GM23338 (cell line): ENCODE measurements at regions not wholly inside any gene's neighbourhood (a gene's known extent, or its start where the extent isn't known, plus 50 kb on each side); places are given as distances from the start of the nearest gene placed in this dataset.
"Not testable (repeated sequence)": the region's sequence is repeated elsewhere in the genome, so short reads cannot be mapped to it uniquely, and the experiment has no call there.

ENCODE experiments used
- ATAC-seq: fragments of 200-7000 bp; cut with Tn5 transposase; 3 replicates; pipeline ENCODE4 v1.9.1; 2020
- DNase-seq: peaks from one replicate; pipeline ENCODE4 v3.0.0-alpha.2; 2015; ENCODE audit warnings: low spot score
- H2AFZ ChIP-seq: fragments of 200-600 bp; sonication (generic); 2 replicates; pipeline ENCODE4 v1.8.0; 2016; ENCODE audit warnings: antibody characterized with exemption, mild to moderate bottlenecking, moderate library complexity
- H3F3A ChIP-seq: fragments of 200-600 bp; sonication (generic); replicated peaks from 2 replicates; pipeline ENCODE4 v1.8.0; 2017; ENCODE audit warnings: antibody characterized with exemption, mixed run types, low read depth
- H3K27ac ChIP-seq: fragments of 200-600 bp; sonication (generic); 2 replicates; pipeline ENCODE4 v1.6.1; 2016; ENCODE audit warnings: low read depth
- H3K27me3 ChIP-seq: fragments of 200-600 bp; sonication (generic); 2 replicates; pipeline ENCODE4 v1.8.0; 2016; ENCODE audit warnings: mild to moderate bottlenecking, mixed run types, moderate library complexity; ENCODE audit not compliant: insufficient read depth
- H3K36me3 ChIP-seq: fragments of 200-600 bp; sonication (generic); 2 replicates; pipeline ENCODE4 v1.8.0; 2016; ENCODE audit warnings: mild to moderate bottlenecking; ENCODE audit not compliant: insufficient read depth
- H3K4me1 ChIP-seq: fragments of 200-600 bp; sonication (generic); 2 replicates; pipeline ENCODE4 v1.8.0; 2016; ENCODE audit warnings: mild to moderate bottlenecking, moderate library complexity; ENCODE audit not compliant: insufficient read depth
- H3K4me2 ChIP-seq: fragments of 200-600 bp; sonication (generic); 2 replicates; pipeline ENCODE4 v1.7.1; 2017; ENCODE audit warnings: mixed run types
- H3K4me3 ChIP-seq: fragments of 200-600 bp; sonication (generic); 2 replicates; pipeline ENCODE4 v1.6.1; 2016; ENCODE audit warnings: mixed run types
- H3K79me2 ChIP-seq: fragments of 200-600 bp; sonication (generic); replicated peaks from 2 replicates; pipeline ENCODE4 v1.8.0; 2017; ENCODE audit warnings: mild to moderate bottlenecking; ENCODE audit not compliant: insufficient read depth
- H3K9me2 ChIP-seq: fragments of 200-600 bp; sonication (generic); 2 replicates; pipeline ENCODE4 v1.8.0; 2017; ENCODE audit not compliant: insufficient read depth
- H4K20me1 ChIP-seq: fragments of 200-600 bp; sonication (generic); replicated peaks from 2 replicates; pipeline ENCODE4 v1.8.0; 2017; ENCODE audit warnings: mild to moderate bottlenecking; ENCODE audit not compliant: insufficient read depth
- H3K27ac Mint-ChIP-seq: 2 replicates; pipeline ENCODE4 v1.8.0; 2020; ENCODE audit warnings: inconsistent platforms, mild to moderate bottlenecking, moderate library complexity, mixed read lengths
- H3K27me3 Mint-ChIP-seq: 3 replicates; pipeline ENCODE4 v1.8.0; 2022; ENCODE audit warnings: low read depth, mild to moderate bottlenecking, moderate library complexity, mixed read lengths, inconsistent platforms; ENCODE audit not compliant: insufficient read depth, poor library complexity
- H3K36me3 Mint-ChIP-seq: 3 replicates; pipeline ENCODE4 v1.8.0; 2021; ENCODE audit warnings: low read depth, mild to moderate bottlenecking, inconsistent platforms, moderate library complexity, mixed read lengths
- H3K4me1 Mint-ChIP-seq: 3 replicates; pipeline ENCODE4 v1.8.0; 2020; ENCODE audit warnings: mild to moderate bottlenecking, inconsistent platforms, mixed read lengths
- H3K4me3 Mint-ChIP-seq: 3 replicates; pipeline ENCODE4 v1.8.0; 2021; ENCODE audit warnings: moderate library complexity, mild to moderate bottlenecking, inconsistent platforms, mixed read lengths
- H3K9me3 Mint-ChIP-seq: 3 replicates; pipeline ENCODE4 v1.8.0; 2020; ENCODE audit warnings: moderate library complexity, mild to moderate bottlenecking, inconsistent platforms, mixed read lengths
- CREB1 ChIP-seq: fragments of 250-450 bp; sonication (Bioruptor Pico); IDR thresholded peaks from 2 replicates; pipeline ENCODE4 v1.5.0; 2020; ENCODE audit warnings: low read depth, mild to moderate bottlenecking, moderate library complexity
- EZH2 ChIP-seq: fragments of 200-600 bp; sonication (generic); IDR thresholded peaks from one replicate; pipeline ENCODE4 v1.8.0; 2017; ENCODE audit warnings: antibody characterized with exemption, mild to moderate bottlenecking, low read depth; ENCODE audit not compliant: unreplicated experiment
- JUNB ChIP-seq: IDR thresholded peaks from one replicate; pipeline ENCODE4 v1.6.1; 2016; ENCODE audit warnings: antibody characterized with exemption; ENCODE audit not compliant: unreplicated experiment
- NANOG ChIP-seq: IDR thresholded peaks from 2 replicates; pipeline ENCODE4 v1.6.1; 2016; ENCODE audit warnings: antibody characterized with exemption, borderline replicate concordance
- POLR2AphosphoS5 ChIP-seq: IDR thresholded peaks from 2 replicates; pipeline ENCODE4 v1.6.1; 2016; ENCODE audit warnings: antibody characterized with exemption, low read depth
- STAT1 ChIP-seq: IDR thresholded peaks from one replicate; pipeline ENCODE4 v1.6.1; 2016; ENCODE audit warnings: antibody characterized with exemption; ENCODE audit not compliant: unreplicated experiment
- ZNF114 ChIP-seq: fragments of 250-450 bp; sonication (Bioruptor Pico); IDR thresholded peaks from 2 replicates; pipeline ENCODE4 v1.5.0; 2020; ENCODE audit warnings: mild to moderate bottlenecking, moderate library complexity
- TF ChIP-seq, protein P1 (sequence below): IDR thresholded peaks from one replicate; pipeline ENCODE4 v1.6.1; 2018; ENCODE audit warnings: antibody characterized with exemption; ENCODE audit not compliant: unreplicated experiment
- TF ChIP-seq, protein P2 (sequence below), 2 experiments: fragments of 200-600 bp in 1 of 2; sonication (generic) in 1 of 2; conservative IDR thresholded peaks; 2 replicates each; pipeline versions ENCODE4 v1.5.1 to v1.6.1; 2016 to 2017; ENCODE audit warnings: antibody characterized with exemption in 2 of 2, low read depth in 2 of 2, mild to moderate bottlenecking in 2 of 2, moderate library complexity in 1 of 2
- TF ChIP-seq, protein P3 (sequence below): fragments of 250-450 bp; sonication (Bioruptor Pico); IDR thresholded peaks from 2 replicates; pipeline ENCODE4 v1.5.0; 2020; ENCODE audit warnings: mild to moderate bottlenecking, moderate library complexity
- TF ChIP-seq, protein P4 (sequence below): IDR thresholded peaks from 2 replicates; pipeline ENCODE4 v1.6.1; 2016; ENCODE audit warnings: antibody characterized with exemption

DNA sequence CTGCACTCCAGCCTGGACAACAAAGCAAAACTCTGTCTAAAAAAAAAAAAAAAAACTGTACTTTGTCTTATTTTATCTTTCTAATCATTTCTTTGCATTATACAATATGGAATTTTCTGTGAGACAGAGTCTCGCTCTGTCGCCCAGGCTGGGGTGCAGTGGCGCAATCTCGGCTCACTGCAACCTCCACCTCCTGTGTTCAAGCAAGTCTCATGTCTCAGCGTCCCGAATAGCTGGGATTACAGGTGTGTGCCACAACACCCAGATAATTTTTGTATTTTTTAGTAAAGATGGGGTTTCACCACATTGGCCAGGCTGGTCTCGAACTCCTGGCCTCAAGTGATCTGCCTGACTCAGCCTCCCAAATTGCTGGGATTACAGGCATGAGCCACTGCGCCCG is 90.0 kb downstream of the MRPL14 start:
- H3K9me3 Mint-ChIP-seq, ATAC-seq, H3K36me3 Mint-ChIP-seq, DNase-seq, H3F3A ChIP-seq, H3K4me3 ChIP-seq, H3K27ac Mint-ChIP-seq, H4K20me1 ChIP-seq, H3K4me2 ChIP-seq, H3K36me3 ChIP-seq, H3K27me3 ChIP-seq, H3K9me2 ChIP-seq, H3K4me3 Mint-ChIP-seq, H3K79me2 ChIP-seq, H3K27ac ChIP-seq, H2AFZ ChIP-seq: not testable (repeated sequence)
- peaks cover 37% of the 10 kb centered on the region for H3K4me1 Mint-ChIP-seq
- peaks cover 13% of the 10 kb centered on the region for H3K27me3 Mint-ChIP-seq
- H3K4me1 ChIP-seq: peaks cover 11% of the 10 kb centered on the region

DNA sequence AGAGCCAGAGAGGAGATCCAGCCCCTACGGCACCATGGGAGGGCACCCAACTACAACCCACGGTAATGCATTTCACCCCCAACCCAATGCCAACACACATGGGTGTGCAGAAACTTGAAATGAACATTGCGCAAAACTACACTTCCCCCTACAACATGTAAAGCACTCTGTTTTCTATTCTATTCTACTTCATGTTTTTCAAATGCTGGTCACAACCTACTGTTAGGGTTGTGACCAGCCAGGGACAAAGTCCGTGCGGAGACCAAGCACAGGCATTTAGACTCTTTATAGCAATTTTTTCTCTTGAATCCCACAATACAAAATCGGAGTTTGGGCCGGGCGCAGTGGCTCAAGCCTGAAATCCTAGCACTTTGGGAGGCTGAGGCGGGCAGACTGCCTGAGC is 90.6 kb downstream of the MRPL14 start:
- DNase-seq (no peak), ATAC-seq (no peak)
- no peaks in the 10 kb centered on the region for H3K9me3 Mint-ChIP-seq
- H2AFZ ChIP-seq: no peak overlapping the region
- H3K27ac Mint-ChIP-seq: no peak overlapping the region
- no peak overlapping the region for H3K4me2 ChIP-seq
- no peak overlapping the region for H3K4me3 Mint-ChIP-seq
- H3K4me1 Mint-ChIP-seq: peaks cover 33% of the 10 kb centered on the region
- H3K36me3 ChIP-seq: no peaks in the 10 kb centered on the region
- H3F3A ChIP-seq: no peaks in the 10 kb centered on the region
- H3K36me3 Mint-ChIP-seq: no peaks in the 10 kb centered on the region
- no peaks in the 10 kb centered on the region for H3K79me2 ChIP-seq
- no peaks in the 10 kb centered on the region for H3K9me2 ChIP-seq
- peaks cover 7% of the 10 kb centered on the region for H3K4me1 ChIP-seq
- H4K20me1 ChIP-seq: no peaks in the 10 kb centered on the region
- peaks cover 13% of the 10 kb centered on the region for H3K27me3 Mint-ChIP-seq
- no peaks in the 10 kb centered on the region for H3K27me3 ChIP-seq
- no peak overlapping the region for H3K27ac ChIP-seq
- no peak overlapping the region for H3K4me3 ChIP-seq
- TF ChIP-seq JUNB: no peak
- TF ChIP-seq ZNF114 (CRISPR knock-in tag): no peak
- TF ChIP-seq NANOG: no peak
- TF ChIP-seq EZH2: no peak
- TF ChIP-seq STAT1: no peak
- TF ChIP-seq, protein P1, sequence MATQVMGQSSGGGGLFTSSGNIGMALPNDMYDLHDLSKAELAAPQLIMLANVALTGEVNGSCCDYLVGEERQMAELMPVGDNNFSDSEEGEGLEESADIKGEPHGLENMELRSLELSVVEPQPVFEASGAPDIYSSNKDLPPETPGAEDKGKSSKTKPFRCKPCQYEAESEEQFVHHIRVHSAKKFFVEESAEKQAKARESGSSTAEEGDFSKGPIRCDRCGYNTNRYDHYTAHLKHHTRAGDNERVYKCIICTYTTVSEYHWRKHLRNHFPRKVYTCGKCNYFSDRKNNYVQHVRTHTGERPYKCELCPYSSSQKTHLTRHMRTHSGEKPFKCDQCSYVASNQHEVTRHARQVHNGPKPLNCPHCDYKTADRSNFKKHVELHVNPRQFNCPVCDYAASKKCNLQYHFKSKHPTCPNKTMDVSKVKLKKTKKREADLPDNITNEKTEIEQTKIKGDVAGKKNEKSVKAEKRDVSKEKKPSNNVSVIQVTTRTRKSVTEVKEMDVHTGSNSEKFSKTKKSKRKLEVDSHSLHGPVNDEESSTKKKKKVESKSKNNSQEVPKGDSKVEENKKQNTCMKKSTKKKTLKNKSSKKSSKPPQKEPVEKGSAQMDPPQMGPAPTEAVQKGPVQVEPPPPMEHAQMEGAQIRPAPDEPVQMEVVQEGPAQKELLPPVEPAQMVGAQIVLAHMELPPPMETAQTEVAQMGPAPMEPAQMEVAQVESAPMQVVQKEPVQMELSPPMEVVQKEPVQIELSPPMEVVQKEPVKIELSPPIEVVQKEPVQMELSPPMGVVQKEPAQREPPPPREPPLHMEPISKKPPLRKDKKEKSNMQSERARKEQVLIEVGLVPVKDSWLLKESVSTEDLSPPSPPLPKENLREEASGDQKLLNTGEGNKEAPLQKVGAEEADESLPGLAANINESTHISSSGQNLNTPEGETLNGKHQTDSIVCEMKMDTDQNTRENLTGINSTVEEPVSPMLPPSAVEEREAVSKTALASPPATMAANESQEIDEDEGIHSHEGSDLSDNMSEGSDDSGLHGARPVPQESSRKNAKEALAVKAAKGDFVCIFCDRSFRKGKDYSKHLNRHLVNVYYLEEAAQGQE: no peak
- TF ChIP-seq, protein P2, sequence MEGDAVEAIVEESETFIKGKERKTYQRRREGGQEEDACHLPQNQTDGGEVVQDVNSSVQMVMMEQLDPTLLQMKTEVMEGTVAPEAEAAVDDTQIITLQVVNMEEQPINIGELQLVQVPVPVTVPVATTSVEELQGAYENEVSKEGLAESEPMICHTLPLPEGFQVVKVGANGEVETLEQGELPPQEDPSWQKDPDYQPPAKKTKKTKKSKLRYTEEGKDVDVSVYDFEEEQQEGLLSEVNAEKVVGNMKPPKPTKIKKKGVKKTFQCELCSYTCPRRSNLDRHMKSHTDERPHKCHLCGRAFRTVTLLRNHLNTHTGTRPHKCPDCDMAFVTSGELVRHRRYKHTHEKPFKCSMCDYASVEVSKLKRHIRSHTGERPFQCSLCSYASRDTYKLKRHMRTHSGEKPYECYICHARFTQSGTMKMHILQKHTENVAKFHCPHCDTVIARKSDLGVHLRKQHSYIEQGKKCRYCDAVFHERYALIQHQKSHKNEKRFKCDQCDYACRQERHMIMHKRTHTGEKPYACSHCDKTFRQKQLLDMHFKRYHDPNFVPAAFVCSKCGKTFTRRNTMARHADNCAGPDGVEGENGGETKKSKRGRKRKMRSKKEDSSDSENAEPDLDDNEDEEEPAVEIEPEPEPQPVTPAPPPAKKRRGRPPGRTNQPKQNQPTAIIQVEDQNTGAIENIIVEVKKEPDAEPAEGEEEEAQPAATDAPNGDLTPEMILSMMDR (conservative IDR thresholded peaks at IDR 0.05; ENCODE audit: low read depth in 2 of 2): no peak
- TF ChIP-seq, protein P3, sequence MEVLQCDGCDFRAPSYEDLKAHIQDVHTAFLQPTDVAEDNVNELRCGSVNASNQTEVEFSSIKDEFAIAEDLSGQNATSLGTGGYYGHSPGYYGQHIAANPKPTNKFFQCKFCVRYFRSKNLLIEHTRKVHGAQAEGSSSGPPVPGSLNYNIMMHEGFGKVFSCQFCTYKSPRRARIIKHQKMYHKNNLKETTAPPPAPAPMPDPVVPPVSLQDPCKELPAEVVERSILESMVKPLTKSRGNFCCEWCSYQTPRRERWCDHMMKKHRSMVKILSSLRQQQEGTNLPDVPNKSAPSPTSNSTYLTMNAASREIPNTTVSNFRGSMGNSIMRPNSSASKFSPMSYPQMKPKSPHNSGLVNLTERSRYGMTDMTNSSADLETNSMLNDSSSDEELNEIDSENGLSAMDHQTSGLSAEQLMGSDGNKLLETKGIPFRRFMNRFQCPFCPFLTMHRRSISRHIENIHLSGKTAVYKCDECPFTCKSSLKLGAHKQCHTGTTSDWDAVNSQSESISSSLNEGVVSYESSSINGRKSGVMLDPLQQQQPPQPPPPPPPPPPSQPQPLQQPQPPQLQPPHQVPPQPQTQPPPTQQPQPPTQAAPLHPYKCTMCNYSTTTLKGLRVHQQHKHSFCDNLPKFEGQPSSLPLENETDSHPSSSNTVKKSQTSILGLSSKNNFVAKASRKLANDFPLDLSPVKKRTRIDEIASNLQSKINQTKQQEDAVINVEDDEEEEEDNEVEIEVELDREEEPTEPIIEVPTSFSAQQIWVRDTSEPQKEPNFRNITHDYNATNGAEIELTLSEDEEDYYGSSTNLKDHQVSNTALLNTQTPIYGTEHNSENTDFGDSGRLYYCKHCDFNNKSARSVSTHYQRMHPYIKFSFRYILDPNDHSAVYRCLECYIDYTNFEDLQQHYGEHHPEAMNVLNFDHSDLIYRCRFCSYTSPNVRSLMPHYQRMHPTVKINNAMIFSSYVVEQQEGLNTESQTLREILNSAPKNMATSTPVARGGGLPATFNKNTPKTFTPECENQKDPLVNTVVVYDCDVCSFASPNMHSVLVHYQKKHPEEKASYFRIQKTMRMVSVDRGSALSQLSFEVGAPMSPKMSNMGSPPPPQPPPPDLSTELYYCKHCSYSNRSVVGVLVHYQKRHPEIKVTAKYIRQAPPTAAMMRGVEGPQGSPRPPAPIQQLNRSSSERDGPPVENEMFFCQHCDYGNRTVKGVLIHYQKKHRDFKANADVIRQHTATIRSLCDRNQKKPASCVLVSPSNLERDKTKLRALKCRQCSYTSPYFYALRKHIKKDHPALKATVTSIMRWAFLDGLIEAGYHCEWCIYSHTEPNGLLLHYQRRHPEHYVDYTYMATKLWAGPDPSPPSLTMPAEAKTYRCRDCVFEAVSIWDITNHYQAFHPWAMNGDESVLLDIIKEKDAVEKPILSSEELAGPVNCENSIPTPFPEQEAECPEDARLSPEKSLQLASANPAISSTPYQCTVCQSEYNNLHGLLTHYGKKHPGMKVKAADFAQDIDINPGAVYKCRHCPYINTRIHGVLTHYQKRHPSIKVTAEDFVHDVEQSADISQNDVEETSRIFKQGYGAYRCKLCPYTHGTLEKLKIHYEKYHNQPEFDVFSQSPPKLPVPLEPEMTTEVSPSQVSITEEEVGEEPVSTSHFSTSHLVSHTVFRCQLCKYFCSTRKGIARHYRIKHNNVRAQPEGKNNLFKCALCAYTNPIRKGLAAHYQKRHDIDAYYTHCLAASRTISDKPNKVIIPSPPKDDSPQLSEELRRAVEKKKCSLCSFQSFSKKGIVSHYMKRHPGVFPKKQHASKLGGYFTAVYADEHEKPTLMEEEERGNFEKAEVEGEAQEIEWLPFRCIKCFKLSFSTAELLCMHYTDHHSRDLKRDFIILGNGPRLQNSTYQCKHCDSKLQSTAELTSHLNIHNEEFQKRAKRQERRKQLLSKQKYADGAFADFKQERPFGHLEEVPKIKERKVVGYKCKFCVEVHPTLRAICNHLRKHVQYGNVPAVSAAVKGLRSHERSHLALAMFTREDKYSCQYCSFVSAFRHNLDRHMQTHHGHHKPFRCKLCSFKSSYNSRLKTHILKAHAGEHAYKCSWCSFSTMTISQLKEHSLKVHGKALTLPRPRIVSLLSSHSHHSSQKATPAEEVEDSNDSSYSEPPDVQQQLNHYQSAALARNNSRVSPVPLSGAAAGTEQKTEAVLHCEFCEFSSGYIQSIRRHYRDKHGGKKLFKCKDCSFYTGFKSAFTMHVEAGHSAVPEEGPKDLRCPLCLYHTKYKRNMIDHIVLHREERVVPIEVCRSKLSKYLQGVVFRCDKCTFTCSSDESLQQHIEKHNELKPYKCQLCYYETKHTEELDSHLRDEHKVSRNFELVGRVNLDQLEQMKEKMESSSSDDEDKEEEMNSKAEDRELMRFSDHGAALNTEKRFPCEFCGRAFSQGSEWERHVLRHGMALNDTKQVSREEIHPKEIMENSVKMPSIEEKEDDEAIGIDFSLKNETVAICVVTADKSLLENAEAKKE (CRISPR knock-in tag): no peak
- no peak for TF ChIP-seq POLR2AphosphoS5
- no peak for TF ChIP-seq CREB1
- TF ChIP-seq, protein P4, sequence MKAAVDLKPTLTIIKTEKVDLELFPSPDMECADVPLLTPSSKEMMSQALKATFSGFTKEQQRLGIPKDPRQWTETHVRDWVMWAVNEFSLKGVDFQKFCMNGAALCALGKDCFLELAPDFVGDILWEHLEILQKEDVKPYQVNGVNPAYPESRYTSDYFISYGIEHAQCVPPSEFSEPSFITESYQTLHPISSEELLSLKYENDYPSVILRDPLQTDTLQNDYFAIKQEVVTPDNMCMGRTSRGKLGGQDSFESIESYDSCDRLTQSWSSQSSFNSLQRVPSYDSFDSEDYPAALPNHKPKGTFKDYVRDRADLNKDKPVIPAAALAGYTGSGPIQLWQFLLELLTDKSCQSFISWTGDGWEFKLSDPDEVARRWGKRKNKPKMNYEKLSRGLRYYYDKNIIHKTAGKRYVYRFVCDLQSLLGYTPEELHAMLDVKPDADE: no peak
